Esophagus squamous epithelium (tissue), 5 donors: ENCODE measurements at regions not wholly inside any gene's neighbourhood (a gene's known extent, or its start where the extent isn't known, plus 50 kb on each side); places are given as distances from the start of the nearest gene placed in this dataset.

Source experiments
- DNase-seq: peaks from one replicate; lab custom pipeline; 2025; lab: John Stamatoyannopoulos, UW
- H3K27ac ChIP-seq, 4 donors: fragments of 200-600 bp; sonication (generic); one replicate each; pipeline ENCODE4 v1.5.1; 2016 to 2019; ENCODE audit warnings: mild to moderate bottlenecking in 1 of 4
- H3K27me3 ChIP-seq, 4 donors: fragments of 200-600 bp; sonication (generic); 1 replicate in 3 of 4; 2 replicates in 1 of 4; pipeline versions ENCODE4 v1.5.1 to v1.6.0; 2017 to 2021; ENCODE audit warnings: antibody characterized with exemption in 1 of 4
- H3K36me3 ChIP-seq, 3 donors: fragments of 200-600 bp; sonication (generic); one replicate each; pipeline ENCODE4 v1.5.1; 2016 to 2019
- H3K4me1 ChIP-seq, 3 donors: fragments of 200-600 bp; sonication (generic); one replicate each; pipeline ENCODE4 v1.5.1; 2017 to 2019
- H3K4me3 ChIP-seq, 4 donors: fragments of 200-600 bp; sonication (generic); 1 replicate in 3 of 4; 2 replicates in 1 of 4; pipeline ENCODE4 v1.5.1; 2016 to 2019; ENCODE audit warnings: mild to moderate bottlenecking in 2 of 4, moderate library complexity in 1 of 4
- H3K9me3 ChIP-seq, 3 donors: fragments of 200-600 bp; sonication (generic); one replicate each; pipeline ENCODE4 v1.5.1; 2016 to 2019
- CTCF ChIP-seq, 6 experiments: fragments of 450-650 bp in 4 of 6; fragments of 200-600 bp in 2 of 6; sonication (generic) in 2 of 6; IDR thresholded peaks; one replicate each; pipeline ENCODE4 v1.5.1; 2016 to 2019; ENCODE audit warnings: antibody characterized with exemption in 6 of 6, mild to moderate bottlenecking in 4 of 6, moderate library complexity in 4 of 6
- POLR2A ChIP-seq, 4 donors: fragments of 450-650 bp; IDR thresholded peaks; one replicate each; pipeline ENCODE4 v1.6.1; 2017; ENCODE audit warnings: antibody characterized with exemption in 4 of 4, mild to moderate bottlenecking in 4 of 4, moderate library complexity in 3 of 4
- WGBS, 2 donors: methylation state at CpG; one replicate each; pipeline ENCODE4 v1.1.5; 2018; 5-methylcytosine and 5-hydroxymethylcytosine counted together
- intact Hi-C: fragments of 100-400 bp; cut with DNase I; formaldehyde crosslinking; loops from one replicate; pipeline ENCODE4 v1.15.0; 2022
- donor health status: DM: yes; HTN: yes; CAD: no.

- H3K27ac ChIP-seq: peak overlapping the region; percentile 23 to 84 (median 44)
- peaks cover 0 to 12% (median 0%) of the 10 kb centered on the region in 3 donors for H3K4me1 ChIP-seq
- intact Hi-C loops: no loop called here
- TF ChIP-seq POLR2A (IDR thresholded peaks at IDR 0.05): no peak
- TF ChIP-seq CTCF (IDR thresholded peaks at IDR 0.05): no peak
- 46 to 73% methylated on average over 8 of the region's 9 CpGs for WGBS, 2 donors
- DNase-seq: no peak
- no peaks in the 10 kb centered on the region for H3K9me3 ChIP-seq
- H3K27me3 ChIP-seq: no peaks in the 10 kb centered on the region
- no peak overlapping the region for H3K4me3 ChIP-seq
- H3K36me3 ChIP-seq: no peaks in the 10 kb centered on the region
Measured at GRCh38 chr9:115649991-115650472, 503.6 kb upstream of the PAPPA start.

GRCh38 chr9:115650768-115651167 is 502.8 kb upstream of the PAPPA start:
- no peaks in the 10 kb centered on the region for H3K36me3 ChIP-seq
- intact Hi-C loops: no loop called here
- H3K9me3 ChIP-seq: no peaks in the 10 kb centered on the region
- no peak overlapping the region for H3K4me3 ChIP-seq
- H3K27me3 ChIP-seq: no peaks in the 10 kb centered on the region
- no peak for DNase-seq
- TF ChIP-seq CTCF (IDR thresholded peaks at IDR 0.05): no peak
- peak overlapping the region; percentile 23 to 84 (median 44) for H3K27ac ChIP-seq
- H3K4me1 ChIP-seq: peaks cover 0 to 4% (median 0%) of the 10 kb centered on the region in 3 donors

GRCh38 chr9:115651461-115651860 is 502.1 kb upstream of the PAPPA start:
- Histone ChIP-seq H3K36me3 (no peaks in the 10 kb centered on the region), H3K4me3 (no peak overlapping the region), H3K27me3 (no peaks in the 10 kb centered on the region), H3K9me3 (no peaks in the 10 kb centered on the region), H3K4me1 (peaks cover 0 to 4% (median 0%) of the 10 kb centered on the region in 3 donors), H3K27ac (peak overlapping the region in 2 of 4 donors; percentile 23 to 56)
- no peak for DNase-seq
- TF ChIP-seq CTCF (IDR thresholded peaks at IDR 0.05): no peak
- TF ChIP-seq POLR2A (IDR thresholded peaks at IDR 0.05): no peak
- intact Hi-C loops: no loop called here

GRCh38 chr9:115653171-115653606 is 500.4 kb upstream of the PAPPA start:
- intact Hi-C loops: no loop called here
- Histone ChIP-seq H3K27me3 (no peaks in the 10 kb centered on the region), H3K36me3 (no peaks in the 10 kb centered on the region), H3K27ac (peak overlapping the region in 2 of 4 donors; percentile 31 to 47), H3K4me1 (peaks cover 0 to 4% (median 0%) of the 10 kb centered on the region in 3 donors), H3K9me3 (no peaks in the 10 kb centered on the region), H3K4me3 (no peak overlapping the region)
- 39 to 69% methylated on average over 3 of the region's 3 CpGs for WGBS, 2 donors
- TF ChIP-seq POLR2A (IDR thresholded peaks at IDR 0.05) (no peak), CTCF (IDR thresholded peaks at IDR 0.05) (no peak)
- DNase-seq: no peak

GRCh38 chr9:115657695-115658094 is 495.9 kb upstream of the PAPPA start:
- no peak overlapping the region for H3K4me3 ChIP-seq
- WGBS, 2 donors: 64 to 79% methylated on average over 2 of the region's 2 CpGs
- no peaks in the 10 kb centered on the region for H3K4me1 ChIP-seq
- intact Hi-C loops: no loop called here
- DNase-seq: no peak
- TF ChIP-seq CTCF (IDR thresholded peaks at IDR 0.05) (no peak), POLR2A (IDR thresholded peaks at IDR 0.05) (no peak)
- H3K27ac ChIP-seq: no peak overlapping the region
- H3K36me3 ChIP-seq: no peaks in the 10 kb centered on the region
- H3K9me3 ChIP-seq: no peaks in the 10 kb centered on the region
- H3K27me3 ChIP-seq: no peaks in the 10 kb centered on the region
